Activated T-cell treated with anti-CD3 and anti-CD28 coated beads, Interleukin-2, amount 50 U/mL, for 4 hours (primary cell): ENCODE measurements at regions not wholly inside any gene's neighbourhood (a gene's known extent, or its start where the extent isn't known, plus 50 kb on each side); places are given as distances from the start of the nearest gene placed in this dataset.
"Not testable (repeated sequence)": the region's sequence is repeated elsewhere in the genome, so short reads cannot be mapped to it uniquely, and the experiment has no call there.

Experiments
- ATAC-seq, 2 donors: fragments of 200-7000 bp; cut with Tn5 transposase; one replicate each; pipeline ENCODE4 v1.10.0; 2021
- DNase-seq: peaks from one replicate; pipeline ENCODE4 v3.0.0-alpha.2; 2020
- H3K27me3 Mint-ChIP-seq: one replicate; pipeline ENCODE4 v1.8.0; 2021; ENCODE audit warnings: low read depth, mixed read lengths
- H3K36me3 Mint-ChIP-seq: one replicate; pipeline ENCODE4 v1.8.0; 2022; ENCODE audit warnings: mixed read lengths; ENCODE audit not compliant: insufficient read depth
- H3K4me1 Mint-ChIP-seq: one replicate; pipeline ENCODE4 v1.8.0; 2021; ENCODE audit warnings: low read depth, mixed read lengths
- H3K4me3 Mint-ChIP-seq: one replicate; pipeline ENCODE4 v1.8.0; 2021; ENCODE audit warnings: mild to moderate bottlenecking, moderate library complexity, mixed read lengths
- H3K9me3 Mint-ChIP-seq: one replicate; pipeline ENCODE4 v1.8.0; 2021; ENCODE audit warnings: mixed read lengths

DNA sequence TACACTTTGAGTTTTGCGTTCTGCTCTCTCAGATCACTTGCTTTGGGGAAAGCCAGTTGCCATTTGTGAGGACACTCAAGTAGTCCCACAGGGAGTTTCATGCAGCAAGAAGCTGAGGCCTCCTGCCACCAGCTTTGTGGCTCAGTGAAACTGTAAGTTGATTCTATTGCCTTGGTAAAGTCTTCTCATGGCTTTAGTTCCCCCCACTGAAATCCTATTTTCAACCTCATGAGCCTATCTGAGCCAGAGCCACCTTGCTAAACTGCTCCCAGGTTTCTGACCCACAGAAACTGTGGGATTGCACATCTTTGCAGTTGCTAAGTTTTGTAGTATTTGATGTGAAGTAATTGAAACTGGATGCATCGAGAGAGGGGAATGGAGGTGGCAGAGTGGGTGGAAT is 85.4 kb upstream of the TOP3B start:
- no peaks in the 10 kb centered on the region for H3K4me1 Mint-ChIP-seq
- peaks cover 5% of the 10 kb centered on the region for H3K27me3 Mint-ChIP-seq
- H3K36me3 Mint-ChIP-seq: no peaks in the 10 kb centered on the region
- no peaks in the 10 kb centered on the region for H3K9me3 Mint-ChIP-seq
- no peak overlapping the region for H3K4me3 Mint-ChIP-seq
- DNase-seq: no peak
- ATAC-seq: no peak

DNA sequence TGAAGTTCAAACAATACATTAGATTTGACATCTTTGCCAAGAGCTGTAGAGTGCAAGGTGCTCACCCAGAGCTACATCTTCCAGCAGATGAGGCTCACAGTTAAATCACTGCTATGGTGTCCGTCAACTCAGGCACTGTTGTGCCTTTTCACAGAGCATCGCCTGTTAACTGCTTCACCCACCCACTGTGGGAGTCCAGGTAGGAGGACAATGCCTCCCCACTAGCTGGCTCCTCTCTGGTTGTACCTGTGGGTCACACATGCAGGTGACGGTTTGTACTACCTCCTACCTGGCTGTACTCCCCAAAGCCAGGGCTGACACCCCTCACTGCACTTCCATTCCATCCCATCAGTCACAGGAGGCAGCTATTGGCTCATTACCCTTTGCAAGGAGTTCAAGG is 84.6 kb upstream of the TOP3B start:
- Mint-ChIP-seq H3K36me3 (no peaks in the 10 kb centered on the region), H3K4me3 (no peak overlapping the region), H3K9me3 (no peaks in the 10 kb centered on the region), H3K4me1 (no peaks in the 10 kb centered on the region), H3K27me3 (peaks cover 5% of the 10 kb centered on the region)
- ATAC-seq (no peak), DNase-seq (no peak)

DNA sequence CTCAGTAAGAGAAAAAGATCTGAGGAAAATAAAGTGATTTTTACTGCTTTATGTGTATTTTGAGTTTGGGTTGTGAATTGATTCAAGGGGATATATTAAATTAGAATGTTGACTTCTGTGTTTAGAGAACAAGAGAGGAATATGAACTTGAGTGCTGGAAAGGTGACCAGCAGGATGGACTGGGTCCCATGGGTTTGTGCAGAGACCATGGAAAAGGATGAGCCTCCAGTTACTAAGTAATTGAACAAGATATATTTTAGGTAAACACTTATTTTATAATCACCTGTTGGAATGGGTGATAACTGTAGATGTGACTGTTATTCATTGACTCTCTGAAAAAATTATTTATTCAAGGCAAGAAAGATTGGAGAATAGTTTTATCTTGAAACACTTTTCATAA is 82.0 kb upstream of the TOP3B start:
- H3K27me3 Mint-ChIP-seq: peaks cover 4% of the 10 kb centered on the region

DNA sequence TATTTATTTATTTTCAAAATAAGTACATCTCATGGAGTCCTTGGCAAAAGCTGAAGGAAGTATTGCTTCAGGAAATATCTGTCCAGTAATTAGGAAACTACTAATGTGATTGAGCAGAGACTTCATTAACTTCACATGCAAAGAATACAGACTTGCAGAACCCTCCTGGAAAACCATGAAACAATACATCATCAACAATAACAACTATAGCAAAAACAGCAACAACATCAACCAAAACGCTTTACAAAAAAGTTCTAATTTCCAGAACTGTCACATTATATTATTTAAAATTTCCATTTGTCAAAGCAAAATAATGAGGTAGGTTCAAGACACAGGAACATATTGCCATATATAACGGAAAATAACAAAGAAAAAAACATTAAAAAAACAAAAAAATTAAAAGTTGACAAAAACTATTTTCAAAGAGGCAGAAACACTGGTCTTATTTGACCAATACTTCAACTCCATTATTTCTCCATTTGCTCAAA is 79.8 kb upstream of the TOP3B start:
- no peaks in the 10 kb centered on the region for H3K4me1 Mint-ChIP-seq

More for the DNA sequence above, 82.0 kb upstream of the TOP3B start:
- Mint-ChIP-seq H3K36me3 (no peaks in the 10 kb centered on the region), H3K4me3 (no peak overlapping the region), H3K9me3 (no peaks in the 10 kb centered on the region), H3K4me1 (no peaks in the 10 kb centered on the region)
- ATAC-seq: no peak
- DNase-seq: no peak

DNA sequence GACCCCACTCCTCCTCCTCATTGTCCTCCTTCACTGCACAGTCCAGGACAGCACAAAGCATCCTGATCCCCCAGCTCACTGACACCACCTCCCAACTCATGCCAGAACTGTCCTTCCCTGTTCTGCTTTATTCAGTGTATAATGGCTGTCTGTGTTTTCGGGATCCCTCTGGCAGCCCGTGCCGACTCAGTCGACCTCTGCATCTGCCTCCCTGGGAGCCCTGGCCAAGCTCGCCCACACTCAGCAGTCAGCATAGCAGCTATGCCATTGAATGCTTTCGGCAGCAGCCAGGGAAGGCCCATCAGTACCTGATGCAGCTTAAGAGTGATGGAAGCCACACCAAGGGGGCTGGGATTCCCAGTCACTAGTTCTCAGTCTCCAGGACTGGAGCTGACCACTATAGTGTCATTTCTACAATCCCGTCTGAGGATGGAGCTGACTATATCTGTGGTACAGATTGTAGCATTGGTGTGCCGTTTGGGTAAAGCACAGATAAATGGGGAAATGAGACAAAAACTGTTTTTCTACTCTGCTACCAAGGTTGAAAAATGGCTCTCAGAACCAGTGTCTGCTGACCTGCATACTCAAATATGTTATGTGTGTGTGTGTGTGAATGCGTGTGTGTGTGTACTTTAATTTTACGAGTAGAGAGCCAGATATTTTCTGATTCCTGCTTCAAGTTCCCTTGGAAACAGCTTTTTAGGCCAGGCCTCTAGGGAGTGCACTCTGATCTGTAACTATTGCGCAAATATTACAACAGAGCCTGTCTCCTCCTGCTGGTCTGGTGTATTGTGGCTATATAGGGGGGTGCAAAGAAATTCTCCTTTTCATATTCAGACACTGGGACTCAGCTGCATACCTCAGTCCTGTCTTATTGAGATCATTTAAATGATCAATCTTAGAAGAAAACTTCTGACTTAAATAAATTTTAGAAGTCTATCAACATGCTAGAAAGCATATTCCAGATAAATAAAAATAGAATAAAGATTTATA is 78.8 kb upstream of the TOP3B start:
- no peaks in the 10 kb centered on the region for H3K36me3 Mint-ChIP-seq
- H3K27me3 Mint-ChIP-seq: peaks cover 31% of the 10 kb centered on the region
- no peaks in the 10 kb centered on the region for H3K4me1 Mint-ChIP-seq
- H3K4me3 Mint-ChIP-seq: no peak overlapping the region
- ATAC-seq: no peak
- no peak for DNase-seq
- H3K9me3 Mint-ChIP-seq: no peaks in the 10 kb centered on the region

More for the DNA sequence above, 79.8 kb upstream of the TOP3B start:
- no peaks in the 10 kb centered on the region for H3K36me3 Mint-ChIP-seq
- no peak overlapping the region for H3K4me3 Mint-ChIP-seq
- no peaks in the 10 kb centered on the region for H3K9me3 Mint-ChIP-seq
- no peak for ATAC-seq
- peaks cover 26% of the 10 kb centered on the region for H3K27me3 Mint-ChIP-seq
- no peak for DNase-seq

DNA sequence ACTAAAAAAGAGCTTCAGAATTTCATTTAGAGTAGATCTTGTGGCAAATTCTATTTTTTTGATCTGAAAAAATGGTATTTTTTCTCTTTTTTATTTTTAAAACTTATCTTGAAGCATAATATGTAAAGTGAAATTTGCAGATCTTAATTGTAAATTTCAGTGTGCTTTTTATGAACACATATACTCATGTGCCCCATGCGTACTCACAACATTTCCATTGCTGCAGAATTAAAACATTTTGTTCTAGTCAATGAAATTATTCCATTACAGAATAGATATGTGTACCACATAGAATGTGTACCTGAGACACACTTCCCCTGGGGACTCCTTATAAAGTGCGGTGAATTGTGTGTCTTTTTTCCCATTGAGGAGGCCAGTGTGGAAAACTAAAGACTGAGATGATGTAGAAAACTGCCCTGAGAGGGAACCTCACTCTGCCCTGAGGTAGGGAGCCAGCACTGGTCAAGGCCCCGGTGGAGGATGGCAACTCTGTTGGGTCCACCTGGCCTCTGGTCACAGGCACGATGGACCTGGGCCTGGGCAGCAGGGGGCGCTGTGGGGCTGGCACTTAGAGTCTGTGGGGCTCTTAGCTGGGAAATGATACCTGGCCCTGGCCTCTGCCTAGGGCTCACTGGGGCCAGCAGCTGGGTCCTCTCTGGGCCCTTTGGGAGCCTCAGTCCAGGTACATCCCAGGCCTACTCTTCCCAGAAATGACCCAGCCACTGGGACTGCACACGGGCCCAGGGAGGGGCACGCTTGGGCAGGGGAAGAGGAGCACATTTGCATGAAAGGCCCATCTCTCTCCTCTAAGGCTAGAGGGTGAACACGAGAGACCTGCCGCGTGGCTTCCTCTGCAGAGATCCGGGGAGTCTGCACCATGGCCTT is 77.9 kb upstream of the TOP3B start:
- Mint-ChIP-seq H3K27me3 (peaks cover 41% of the 10 kb centered on the region), H3K4me1 (no peaks in the 10 kb centered on the region), H3K36me3 (no peaks in the 10 kb centered on the region), H3K9me3 (no peaks in the 10 kb centered on the region), H3K4me3 (no peak overlapping the region)
- DNase-seq (peak; percentile 24), ATAC-seq (no peak)

DNA sequence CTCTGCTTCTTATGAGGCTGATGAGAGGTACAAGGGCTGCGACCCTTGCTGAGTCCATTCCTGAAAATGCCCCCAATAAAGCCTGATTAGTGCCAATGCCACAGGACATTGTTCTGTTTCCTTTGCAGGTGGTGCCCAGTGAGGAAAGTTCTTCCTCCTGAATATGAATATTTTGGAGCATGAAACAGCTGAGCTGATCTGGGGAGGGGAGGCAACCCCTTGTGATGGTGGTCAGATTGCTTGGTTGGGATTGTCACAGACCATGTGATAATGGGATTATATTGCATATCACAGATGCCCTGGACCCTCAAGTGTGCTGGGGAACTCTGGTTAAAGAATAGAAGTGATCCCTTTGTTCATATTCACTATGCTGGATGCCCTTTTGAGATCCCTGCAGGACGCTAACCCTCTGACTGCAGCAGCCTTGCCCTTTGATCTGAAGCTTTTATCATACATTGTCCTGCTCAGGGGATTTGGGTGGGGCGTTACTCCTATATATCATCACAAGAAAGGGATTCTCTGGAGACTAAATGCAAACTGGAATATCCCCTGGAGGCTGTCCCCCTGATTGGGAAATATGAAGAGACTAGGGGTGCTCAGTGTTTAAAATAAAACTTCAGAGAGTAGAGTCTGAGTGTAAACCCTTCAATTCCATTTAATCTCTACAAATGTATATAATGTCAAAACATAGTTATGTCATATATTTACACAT is 76.9 kb upstream of the TOP3B start:
- Mint-ChIP-seq H3K9me3 (no peaks in the 10 kb centered on the region), H3K27me3 (peaks cover 48% of the 10 kb centered on the region), H3K4me1 (no peaks in the 10 kb centered on the region), H3K36me3 (no peaks in the 10 kb centered on the region), H3K4me3 (no peak overlapping the region)
- DNase-seq: no peak
- no peak for ATAC-seq

DNA sequence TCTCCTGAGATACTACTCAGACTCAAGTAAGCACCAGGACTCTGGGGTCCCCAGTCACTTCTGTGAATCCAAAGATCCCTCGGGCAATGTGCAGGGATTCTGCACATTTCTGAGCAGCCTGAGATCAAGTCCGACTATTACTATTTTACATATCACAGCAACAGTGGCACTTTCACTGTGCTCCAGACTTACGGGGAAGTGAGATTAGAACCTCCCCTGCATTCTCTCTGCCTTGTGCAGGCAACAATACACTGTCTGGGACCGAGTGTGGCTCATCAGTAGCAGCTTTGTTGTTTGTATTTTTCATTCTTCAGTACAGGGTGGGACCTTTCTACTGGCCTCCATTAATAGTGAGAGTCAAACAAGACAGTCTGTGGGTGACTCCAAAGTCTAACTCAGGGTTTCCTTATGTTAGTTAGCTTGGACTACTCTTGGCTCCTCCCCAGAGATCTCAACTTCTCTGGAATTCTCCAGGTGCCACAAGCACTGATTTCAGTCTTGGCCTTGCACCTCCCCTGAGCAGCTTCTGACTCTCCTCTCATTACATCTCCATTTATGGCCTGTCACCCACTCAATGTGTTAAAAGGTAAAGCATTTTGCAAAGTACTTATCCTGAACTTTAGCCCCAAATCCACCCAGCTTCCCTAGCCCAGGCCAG is 76.2 kb upstream of the TOP3B start:
- Mint-ChIP-seq H3K4me1 (no peaks in the 10 kb centered on the region), H3K27me3 (peaks cover 55% of the 10 kb centered on the region), H3K4me3 (no peak overlapping the region)

DNA sequence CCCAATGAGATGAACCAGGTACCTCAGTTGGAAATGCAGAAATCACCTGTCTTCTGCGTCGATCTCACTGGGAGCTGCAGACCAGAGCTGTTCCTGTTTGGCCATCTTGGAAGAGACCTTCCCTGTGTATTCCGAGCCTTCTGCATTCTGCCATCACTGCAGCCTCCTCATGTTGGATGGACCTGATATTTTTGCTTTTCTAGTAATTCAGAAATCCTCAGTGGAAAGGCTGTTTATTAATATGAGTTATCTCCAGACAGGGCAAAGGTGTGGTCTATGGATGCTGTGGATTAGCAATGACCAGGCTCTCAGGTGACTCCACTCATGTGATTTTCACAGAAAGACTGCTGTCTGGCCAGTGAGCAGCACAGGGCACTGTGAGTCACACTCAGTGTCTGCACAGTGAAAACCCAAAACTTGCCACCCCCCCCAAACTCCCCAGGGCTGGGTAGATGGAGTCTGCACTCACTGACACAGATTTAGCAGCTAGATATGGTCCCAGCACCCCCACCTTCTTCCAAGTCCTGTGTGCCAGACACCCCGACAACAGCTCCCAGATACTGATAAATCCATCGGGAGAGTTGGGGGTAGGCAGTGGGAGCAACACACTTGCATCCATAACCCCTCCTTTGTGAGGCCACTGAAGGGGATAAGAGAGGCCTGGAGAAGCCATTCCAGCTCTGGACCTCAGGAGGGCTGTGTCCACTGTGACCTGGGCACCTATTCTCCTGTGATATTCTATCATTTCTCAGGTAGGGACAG is 75.2 kb upstream of the TOP3B start:
- H3K27me3 Mint-ChIP-seq: peaks cover 62% of the 10 kb centered on the region
- H3K4me1 Mint-ChIP-seq: no peaks in the 10 kb centered on the region
- no peaks in the 10 kb centered on the region for H3K36me3 Mint-ChIP-seq
- no peaks in the 10 kb centered on the region for H3K9me3 Mint-ChIP-seq
- DNase-seq (no peak), ATAC-seq (no peak)
- H3K4me3 Mint-ChIP-seq: no peak overlapping the region

More for the DNA sequence above, 76.2 kb upstream of the TOP3B start:
- DNase-seq (no peak), ATAC-seq (no peak)
- no peaks in the 10 kb centered on the region for H3K9me3 Mint-ChIP-seq
- no peaks in the 10 kb centered on the region for H3K36me3 Mint-ChIP-seq

DNA sequence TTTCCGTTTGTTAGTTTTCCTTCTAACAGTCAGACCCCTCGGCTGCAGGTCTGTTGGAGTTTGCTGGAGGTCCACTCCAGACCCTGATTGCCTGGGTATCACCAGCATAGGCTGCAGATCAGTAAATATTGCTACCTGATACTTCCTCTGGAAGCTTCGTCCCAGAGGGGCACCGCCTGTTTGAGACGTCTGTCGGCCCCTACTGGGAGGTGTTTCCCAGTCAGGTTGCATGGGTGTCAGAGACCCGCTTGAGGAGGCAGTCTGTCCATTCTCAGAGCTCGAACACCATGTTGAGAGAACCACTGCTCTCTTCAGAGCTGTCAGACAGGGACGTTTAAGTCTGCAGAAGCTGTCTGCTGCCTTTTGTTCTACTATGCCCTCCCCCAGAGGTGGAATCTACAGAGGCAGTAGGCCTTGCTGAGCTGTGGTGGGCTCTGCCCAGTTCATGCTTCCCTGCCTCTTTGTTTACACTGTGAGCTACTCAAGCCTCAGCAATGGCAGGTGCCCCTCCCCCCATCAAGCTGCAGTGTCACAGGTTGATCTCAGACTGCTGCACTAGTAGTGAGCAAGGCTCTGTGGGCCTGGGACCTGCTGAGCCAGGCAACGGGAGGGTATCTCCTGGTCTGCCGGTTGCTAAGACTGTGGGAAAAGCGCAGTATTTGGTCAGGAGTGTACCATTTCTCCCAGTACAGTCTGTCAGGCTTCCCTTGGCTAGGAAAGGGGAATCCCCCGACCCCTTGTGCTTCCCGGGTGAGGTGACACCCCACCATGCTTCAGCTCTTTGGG is 74.4 kb upstream of the TOP3B start:
- peaks cover 68% of the 10 kb centered on the region for H3K27me3 Mint-ChIP-seq
- not testable (repeated sequence) for H3K4me3 Mint-ChIP-seq, H3K36me3 Mint-ChIP-seq, H3K9me3 Mint-ChIP-seq, H3K4me1 Mint-ChIP-seq, ATAC-seq, DNase-seq

DNA sequence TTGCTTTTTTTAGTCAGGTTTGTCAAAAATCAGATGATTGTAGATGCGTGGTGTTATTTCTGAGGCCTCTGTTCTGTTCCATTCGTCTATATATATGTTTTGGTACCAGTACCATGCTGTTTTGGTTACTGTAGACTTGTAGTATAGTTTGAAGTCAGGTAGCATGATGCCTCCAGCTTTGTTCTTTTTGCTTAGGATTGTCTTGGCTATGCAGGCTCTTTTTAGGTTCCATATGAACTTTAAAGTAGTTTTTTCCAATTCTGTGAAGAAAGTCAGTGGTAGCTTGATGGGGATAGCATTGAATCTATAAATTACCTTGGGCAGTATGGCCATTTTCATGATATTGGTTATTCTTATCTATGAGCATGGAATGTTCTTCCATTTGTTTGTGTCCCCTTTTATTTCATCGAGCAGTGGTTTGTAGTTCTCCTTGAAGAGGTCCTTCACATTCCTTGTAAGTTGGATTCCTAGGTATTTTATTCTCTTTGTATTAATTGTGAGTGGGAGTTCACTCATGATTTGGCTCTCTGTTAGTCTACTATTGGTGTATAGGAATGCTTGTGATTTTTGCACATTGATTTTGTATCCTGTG is 70.1 kb upstream of the TOP3B start:
- H3K27me3 Mint-ChIP-seq: peaks cover 59% of the 10 kb centered on the region
- H3K36me3 Mint-ChIP-seq, H3K4me1 Mint-ChIP-seq, DNase-seq, H3K4me3 Mint-ChIP-seq, ATAC-seq, H3K9me3 Mint-ChIP-seq: not testable (repeated sequence)

DNA sequence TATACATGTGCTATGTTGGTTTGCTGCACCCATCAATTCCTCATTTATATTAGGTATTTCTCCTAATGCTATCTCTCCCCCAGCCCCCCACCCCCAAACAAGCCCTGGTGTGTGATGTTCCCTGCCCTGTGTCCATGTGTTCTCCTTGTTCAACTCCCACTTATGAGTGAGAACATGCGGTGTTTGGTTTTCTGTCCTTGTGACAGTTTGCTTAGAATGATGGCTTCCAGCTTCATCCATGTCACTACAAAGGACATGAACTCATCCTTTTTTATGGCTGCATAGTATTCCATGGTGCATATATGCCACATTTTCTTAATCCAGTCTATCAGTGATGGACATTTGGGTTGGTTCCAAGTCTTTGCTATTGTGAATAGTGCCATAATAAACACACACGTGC is 68.4 kb upstream of the TOP3B start:
- not testable (repeated sequence) for H3K36me3 Mint-ChIP-seq, H3K4me1 Mint-ChIP-seq, DNase-seq, H3K4me3 Mint-ChIP-seq, ATAC-seq, H3K9me3 Mint-ChIP-seq
- H3K27me3 Mint-ChIP-seq: peaks cover 52% of the 10 kb centered on the region
